SU-DHL-6 (cell line): ENCODE measurements at regions not wholly inside any gene's neighbourhood (a gene's known extent, or its start where the extent isn't known, plus 50 kb on each side); places are given as distances from the start of the nearest gene placed in this dataset.
A peak's percentile ranks its signal among the peaks of the same experiment; 100 is the strongest.

Source experiments
- H2AFZ ChIP-seq: fragments of 200-600 bp; sonication (generic); 2 replicates; pipeline ENCODE4 v1.6.1; 2014; ENCODE audit warnings: low read depth, mild to moderate bottlenecking, moderate library complexity, mixed read lengths, antibody characterized with exemption, low read length; ENCODE audit not compliant: severe bottlenecking
- H3F3A ChIP-seq: fragments of 200-600 bp; shearing (Covaris generic); 2 replicates; pipeline ENCODE4 v1.6.0; 2016; ENCODE audit warnings: antibody characterized with exemption, mild to moderate bottlenecking; ENCODE audit not compliant: insufficient read depth
- H3K27ac ChIP-seq: fragments of 200-600 bp; sonication (generic); 2 replicates; pipeline ENCODE4 v1.5.1; 2016; ENCODE audit warnings: low read depth, mild to moderate bottlenecking, low read length, moderate library complexity, mixed read lengths
- H3K27me3 ChIP-seq: fragments of 200-600 bp; sonication (generic), shearing (Covaris generic); 2 replicates; pipeline ENCODE4 v1.6.0; 2014; ENCODE audit warnings: mild to moderate bottlenecking, low read length
- H3K36me3 ChIP-seq: fragments of 200-600 bp; sonication (generic); 2 replicates; pipeline ENCODE4 v1.6.1; 2014; ENCODE audit warnings: mild to moderate bottlenecking, low read length, mixed read lengths
- H3K4me2 ChIP-seq: fragments of 300-600, 200-600 bp; shearing (Covaris generic), sonication (generic); 2 replicates; pipeline ENCODE4 v1.6.0; 2014; ENCODE audit warnings: low read length, low read depth, mild to moderate bottlenecking; ENCODE audit not compliant: poor library complexity, severe bottlenecking
- H3K4me3 ChIP-seq: fragments of 200-600 bp; sonication (generic); 2 replicates; pipeline ENCODE4 v1.5.1; 2014; ENCODE audit warnings: antibody characterized with exemption, low read length, mild to moderate bottlenecking, mixed read lengths; ENCODE audit not compliant: insufficient read depth, poor library complexity, severe bottlenecking
- H3K79me2 ChIP-seq: fragments of 200-600 bp; sonication (generic); 2 replicates; pipeline ENCODE4 v1.6.1; 2014; ENCODE audit warnings: mild to moderate bottlenecking, low read length, moderate library complexity; ENCODE audit not compliant: insufficient read depth
- H3K9ac ChIP-seq: fragments of 200-600 bp; sonication (generic); 2 replicates; pipeline ENCODE4 v1.7.0; 2014; ENCODE audit warnings: mild to moderate bottlenecking, low read length
- H3K9me2 ChIP-seq: fragments of 200-600 bp; sonication (generic); replicated peaks from 2 replicates; pipeline ENCODE4 v1.6.1; 2014; ENCODE audit warnings: low read length; ENCODE audit not compliant: insufficient read depth
- H3K9me3 ChIP-seq: fragments of 200-600 bp; sonication (generic); 2 replicates; pipeline ENCODE4 v1.6.1; 2014; ENCODE audit warnings: low read length, mixed read lengths; ENCODE audit not compliant: insufficient read depth
- H4K20me1 ChIP-seq: fragments of 200-600 bp; sonication (generic); 2 replicates; pipeline ENCODE4 v1.6.1; 2014; ENCODE audit warnings: low read depth, mild to moderate bottlenecking, antibody characterized with exemption, low read length, moderate library complexity, mixed read lengths
- EZH2phosphoT487 ChIP-seq: fragments of 200-600 bp; sonication (generic), shearing (Covaris generic); conservative IDR thresholded peaks from 2 replicates; pipeline ENCODE4 v1.6.1; 2018; ENCODE audit warnings: mild to moderate bottlenecking, antibody characterized with exemption, low read length, moderate library complexity, mixed read lengths
- TF ChIP-seq, protein P1 (sequence below): fragments of 200-600 bp; sonication (generic); IDR thresholded peaks from one replicate; pipeline ENCODE4 v1.5.1; 2017; ENCODE audit warnings: antibody characterized with exemption, mild to moderate bottlenecking, low read length, moderate library complexity; ENCODE audit not compliant: insufficient read depth, poor library complexity, severe bottlenecking

DNA sequence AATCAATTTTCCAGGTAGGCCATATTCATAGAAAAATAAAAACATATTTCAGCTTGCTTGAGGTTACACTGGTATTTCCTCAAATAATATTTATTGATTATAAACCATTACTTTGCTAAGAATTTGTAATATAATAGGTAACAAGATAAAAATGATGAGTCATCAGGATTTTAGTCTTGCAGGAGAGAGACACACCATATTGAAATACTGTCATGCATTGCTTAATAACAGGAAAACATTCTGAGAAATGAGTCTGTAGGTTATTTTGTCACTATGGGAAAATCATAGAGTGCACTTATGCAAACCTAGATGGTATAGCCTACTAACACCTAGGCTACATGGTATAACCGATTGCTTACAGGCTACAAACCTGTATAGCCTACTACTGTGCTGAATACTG, 990.5 kb downstream of the OTOL1 start:
- Histone ChIP-seq H3K27ac (no peak overlapping the region), H3K4me2 (no peak overlapping the region), H3K79me2 (no peaks in the 10 kb centered on the region), H3K9me3 (no peaks in the 10 kb centered on the region), H4K20me1 (no peaks in the 10 kb centered on the region), H3K4me3 (no peak overlapping the region), H3F3A (no peaks in the 10 kb centered on the region), H3K9ac (no peak overlapping the region), H3K27me3 (no peaks in the 10 kb centered on the region), H2AFZ (peak overlapping the region; percentile 26), H3K36me3 (no peaks in the 10 kb centered on the region), H3K9me2 (no peaks in the 10 kb centered on the region)
- TF ChIP-seq, protein P1, sequence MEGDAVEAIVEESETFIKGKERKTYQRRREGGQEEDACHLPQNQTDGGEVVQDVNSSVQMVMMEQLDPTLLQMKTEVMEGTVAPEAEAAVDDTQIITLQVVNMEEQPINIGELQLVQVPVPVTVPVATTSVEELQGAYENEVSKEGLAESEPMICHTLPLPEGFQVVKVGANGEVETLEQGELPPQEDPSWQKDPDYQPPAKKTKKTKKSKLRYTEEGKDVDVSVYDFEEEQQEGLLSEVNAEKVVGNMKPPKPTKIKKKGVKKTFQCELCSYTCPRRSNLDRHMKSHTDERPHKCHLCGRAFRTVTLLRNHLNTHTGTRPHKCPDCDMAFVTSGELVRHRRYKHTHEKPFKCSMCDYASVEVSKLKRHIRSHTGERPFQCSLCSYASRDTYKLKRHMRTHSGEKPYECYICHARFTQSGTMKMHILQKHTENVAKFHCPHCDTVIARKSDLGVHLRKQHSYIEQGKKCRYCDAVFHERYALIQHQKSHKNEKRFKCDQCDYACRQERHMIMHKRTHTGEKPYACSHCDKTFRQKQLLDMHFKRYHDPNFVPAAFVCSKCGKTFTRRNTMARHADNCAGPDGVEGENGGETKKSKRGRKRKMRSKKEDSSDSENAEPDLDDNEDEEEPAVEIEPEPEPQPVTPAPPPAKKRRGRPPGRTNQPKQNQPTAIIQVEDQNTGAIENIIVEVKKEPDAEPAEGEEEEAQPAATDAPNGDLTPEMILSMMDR, result no peak
- no peak for TF ChIP-seq EZH2phosphoT487

DNA sequence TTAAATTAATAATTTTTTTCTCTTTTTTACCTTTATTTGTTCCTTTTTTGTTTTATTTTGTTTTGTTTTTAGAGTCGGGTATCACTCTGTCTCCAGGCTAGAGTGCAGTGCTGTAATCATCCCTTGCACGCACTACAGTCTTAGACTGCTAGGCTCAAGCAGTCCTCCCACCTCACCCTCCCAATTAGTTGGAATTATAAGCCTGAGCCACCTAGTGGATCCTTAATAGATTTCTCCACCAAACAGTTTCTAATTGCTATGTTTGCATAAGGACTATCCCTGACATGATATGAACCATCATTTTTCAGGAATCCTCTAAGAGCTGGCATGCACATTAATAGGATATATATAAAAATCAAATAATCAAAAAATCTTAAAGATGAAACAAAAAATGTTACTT, 993.2 kb downstream of the OTOL1 start:
- H3K9me2 ChIP-seq, result no peaks in the 10 kb centered on the region
- no peaks in the 10 kb centered on the region for H3K36me3 ChIP-seq
- no peaks in the 10 kb centered on the region for H3K9me3 ChIP-seq
- no peaks in the 10 kb centered on the region for H3F3A ChIP-seq
- H2AFZ ChIP-seq, result no peak overlapping the region
- H3K27ac ChIP-seq, result no peak overlapping the region
- no peaks in the 10 kb centered on the region for H3K27me3 ChIP-seq
- TF ChIP-seq, protein P1, result no peak
- no peak for TF ChIP-seq EZH2phosphoT487
- H3K9ac ChIP-seq, result no peak overlapping the region
- no peak overlapping the region for H3K4me3 ChIP-seq
- no peaks in the 10 kb centered on the region for H3K79me2 ChIP-seq
- H3K4me2 ChIP-seq, result no peak overlapping the region
- H4K20me1 ChIP-seq, result no peaks in the 10 kb centered on the region

DNA sequence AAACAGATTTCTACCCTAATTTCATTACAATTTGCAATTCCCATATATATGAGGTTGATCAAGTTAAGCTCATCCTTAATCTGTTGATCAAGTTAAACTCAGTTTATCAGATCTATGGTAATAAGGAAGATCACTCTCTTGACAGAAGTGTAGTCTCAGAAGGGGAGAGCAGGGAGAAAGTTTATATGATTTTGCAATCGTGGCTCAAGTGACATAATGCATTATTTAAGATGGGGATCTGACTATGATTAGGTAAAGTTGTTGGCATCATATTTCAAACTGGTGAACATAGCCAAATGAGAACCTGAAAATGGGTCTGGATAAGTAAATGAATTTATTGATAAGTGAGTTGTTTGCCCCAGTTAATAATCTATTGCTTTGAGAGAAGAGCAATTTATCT, 995.3 kb downstream of the OTOL1 start:
- H3F3A ChIP-seq, result no peaks in the 10 kb centered on the region
- peak overlapping the region; percentile 82 for H2AFZ ChIP-seq
- no peaks in the 10 kb centered on the region for H3K79me2 ChIP-seq
- H3K27me3 ChIP-seq, result no peaks in the 10 kb centered on the region
- H3K9me3 ChIP-seq, result no peaks in the 10 kb centered on the region
- H3K9ac ChIP-seq, result no peak overlapping the region
- no peaks in the 10 kb centered on the region for H4K20me1 ChIP-seq
- H3K36me3 ChIP-seq, result no peaks in the 10 kb centered on the region
- H3K27ac ChIP-seq, result no peak overlapping the region
- H3K9me2 ChIP-seq, result no peaks in the 10 kb centered on the region
- no peak overlapping the region for H3K4me2 ChIP-seq
- TF ChIP-seq EZH2phosphoT487, result no peak
- TF ChIP-seq, protein P1, result no peak
- no peak overlapping the region for H3K4me3 ChIP-seq
